HCT116 (cell line): ENCODE measurements at regions not wholly inside any gene's neighbourhood (a gene's known extent, or its start where the extent isn't known, plus 50 kb on each side); places are given as distances from the start of the nearest gene placed in this dataset.

Experiments
- ATAC-seq: fragments of 200-7000 bp; cut with Tn5 transposase; 2 replicates; pipeline ENCODE4 v1.9.1; 2020; ENCODE audit warnings: mild to moderate bottlenecking, moderate library complexity
- BruUV-seq: library from RNA; stranded (reverse); fragments of 400-500 nt; replicated peaks from 2 replicates; lab custom pipeline; 2021; lab: Mats Ljungman, UMichigan
- CTCF ChIA-PET: fragments of 300-600 bp; sonication (Branson Sonifier 250); formaldehyde crosslinking; loops from one replicate; lab custom pipeline; 2021; ENCODE audit warnings: antibody characterized with exemption; lab: Charles Lee
- POLR2A ChIA-PET: fragments of 300-600, 350-600 bp; sonication (Branson Sonifier 250); formaldehyde crosslinking; loops from one replicate; lab custom pipeline; 2021; ENCODE audit warnings: antibody characterized with exemption; lab: Charles Lee
- RAD21 ChIA-PET, 2 experiments: fragments of 300-600 bp; sonication (Branson Sonifier 250); formaldehyde crosslinking; loops; one replicate each; lab custom pipeline; 2023; ENCODE audit warnings: low total read pairs in 2 of 2; ENCODE audit not compliant: uncharacterized antibody in 2 of 2, unreplicated experiment in 2 of 2, low non-redundant PET in 1 of 2; lab: Charles Lee
- DNase-seq: peaks from one replicate; pipeline ENCODE4 v3.0.0-alpha.2; 2010; ENCODE audit warnings: low read depth, low spot score
- H2AFZ ChIP-seq: fragments of 200-600 bp; shearing (Covaris generic), sonication (generic); 2 replicates; pipeline ENCODE4 v1.6.1; 2017; ENCODE audit warnings: low read depth, mixed run types, mixed read lengths, antibody characterized with exemption, low read length; ENCODE audit not compliant: poor library complexity, severe bottlenecking
- H3K27ac ChIP-seq: 2 replicates; pipeline ENCODE4 v1.5.1; 2012; ENCODE audit warnings: low read depth, low read length
- H3K27me3 ChIP-seq: fragments of 200-600 bp; sonication (generic); 2 replicates; pipeline ENCODE4 v1.6.1; 2016; ENCODE audit warnings: mixed run types, low read length, mixed read lengths; ENCODE audit not compliant: insufficient read depth
- H3K36me3 ChIP-seq, 2 experiments: fragments of 200-500 bp in 1 of 2; fragments of 200-600 bp in 1 of 2; sonication (Bioruptor generic) in 1 of 2; sonication (generic) in 1 of 2; 2 replicates each; pipeline versions ENCODE4 v1.5.1 to v1.6.1; 2014 to 2016; ENCODE audit warnings: low read length in 2 of 2, inconsistent platforms in 1 of 2, mixed read lengths in 1 of 2, mixed run types in 1 of 2; ENCODE audit not compliant: insufficient read depth in 2 of 2, control insufficient read depth in 1 of 2
- H3K4me1 ChIP-seq, 2 experiments: fragments of 200-600 bp in 1 of 2; sonication (generic) in 1 of 2; 2 replicates each; pipeline versions ENCODE4 v1.5.1 to v1.6.1; 2012 to 2017; ENCODE audit warnings: low read length in 2 of 2, inconsistent platforms in 1 of 2, mild to moderate bottlenecking in 1 of 2, mixed read lengths in 1 of 2, mixed run types in 1 of 2, moderate library complexity in 1 of 2; ENCODE audit not compliant: insufficient read depth in 2 of 2, control insufficient read depth in 1 of 2
- H3K4me2 ChIP-seq: fragments of 200-600 bp; sonication (generic); 2 replicates; pipeline ENCODE4 v1.6.1; 2017; ENCODE audit warnings: mixed run types, low read length, mixed read lengths
- H3K4me3 ChIP-seq, 2 experiments: fragments of 200-600 bp in 1 of 2; sonication (generic) in 1 of 2; replicated peaks in 1 of 2; 2 replicates each; pipeline ENCODE4 v1.5.1; 2011 to 2016; ENCODE audit warnings: low read length in 2 of 2, control low read depth in 1 of 2, low read depth in 1 of 2, mild to moderate bottlenecking in 1 of 2, mixed read lengths in 1 of 2, mixed run types in 1 of 2
- H3K79me2 ChIP-seq: fragments of 200-600 bp; sonication (generic); 2 replicates; pipeline ENCODE4 v1.6.1; 2017; ENCODE audit warnings: mild to moderate bottlenecking, mixed run types, low read length, moderate library complexity, mixed read lengths; ENCODE audit not compliant: insufficient read depth
- H3K9ac ChIP-seq: fragments of 200-600 bp; sonication (generic); 2 replicates; pipeline ENCODE4 v1.6.1; 2016; ENCODE audit warnings: low read length, mixed read lengths
- H3K9me2 ChIP-seq: fragments of 200-600 bp; sonication (generic), shearing (Covaris generic); 2 replicates; pipeline ENCODE4 v1.6.1; 2017; ENCODE audit warnings: mixed run types, mild to moderate bottlenecking, moderate library complexity; ENCODE audit not compliant: insufficient read depth
- H3K9me3 ChIP-seq, 2 experiments: fragments of 200-500 bp in 1 of 2; fragments of 200-600 bp in 1 of 2; sonication (Bioruptor generic) in 1 of 2; sonication (generic) in 1 of 2; 2 replicates each; pipeline ENCODE4 v1.6.1; 2014 to 2017; ENCODE audit warnings: low read length in 2 of 2, mixed read lengths in 2 of 2, inconsistent platforms in 1 of 2, low read depth in 1 of 2, mild to moderate bottlenecking in 1 of 2, mixed run types in 1 of 2, moderate library complexity in 1 of 2; ENCODE audit not compliant: control insufficient read depth in 1 of 2, insufficient read depth in 1 of 2
- H4K20me1 ChIP-seq: fragments of 200-600 bp; sonication (generic), shearing (Covaris generic); 2 replicates; pipeline ENCODE4 v1.6.1; 2017; ENCODE audit warnings: mixed run types, mild to moderate bottlenecking, moderate library complexity; ENCODE audit not compliant: insufficient read depth
- CBX3 ChIP-seq: IDR thresholded peaks from 2 replicates; pipeline ENCODE4 v1.6.1; 2012; ENCODE audit warnings: low read depth
- ELF1 ChIP-seq: IDR thresholded peaks from 2 replicates; pipeline ENCODE4 v1.6.1; 2012; ENCODE audit warnings: low read depth, borderline replicate concordance
- EZH2phosphoT487 ChIP-seq: fragments of 200-600 bp; IDR thresholded peaks from 2 replicates; pipeline ENCODE4 v1.6.1; 2018; ENCODE audit warnings: antibody characterized with exemption, borderline replicate concordance
- POLR2A ChIP-seq: IDR thresholded peaks from 2 replicates; pipeline ENCODE4 v1.7.0; 2011; ENCODE audit warnings: borderline replicate concordance; ENCODE audit not compliant: insufficient read depth, insufficient read length; ENCODE audit errors: extremely low read depth
- POLR2AphosphoS5 ChIP-seq: IDR thresholded peaks from 2 replicates; pipeline ENCODE4 v1.6.1; 2011; ENCODE audit warnings: mild to moderate bottlenecking, low read depth, low read length, moderate library complexity
- ZNF274 ChIP-seq: fragments of 200-500 bp; sonication (Bioruptor generic); IDR thresholded peaks from 2 replicates; pipeline ENCODE4 v1.6.1; 2014; ENCODE audit warnings: mild to moderate bottlenecking, low read depth, low read length, inconsistent platforms
- intact Hi-C: fragments of 100-400 bp; cut with micrococcal nuclease; formaldehyde crosslinking; loops from 2 replicates; pipeline ENCODE4 v1.10.0; 2022
- TF ChIP-seq, protein P1 (sequence below): IDR thresholded peaks from 2 replicates; pipeline ENCODE4 v1.6.1; 2011; ENCODE audit warnings: mild to moderate bottlenecking, low read length, moderate library complexity; ENCODE audit not compliant: insufficient replicate concordance; ENCODE audit errors: extremely low read depth
- TF ChIP-seq, protein P2 (sequence below): IDR thresholded peaks from 2 replicates; pipeline ENCODE4 v1.6.1; 2012
- TF ChIP-seq, protein P3 (sequence below): IDR thresholded peaks from 2 replicates; pipeline ENCODE4 v1.6.1; 2012

DNA sequence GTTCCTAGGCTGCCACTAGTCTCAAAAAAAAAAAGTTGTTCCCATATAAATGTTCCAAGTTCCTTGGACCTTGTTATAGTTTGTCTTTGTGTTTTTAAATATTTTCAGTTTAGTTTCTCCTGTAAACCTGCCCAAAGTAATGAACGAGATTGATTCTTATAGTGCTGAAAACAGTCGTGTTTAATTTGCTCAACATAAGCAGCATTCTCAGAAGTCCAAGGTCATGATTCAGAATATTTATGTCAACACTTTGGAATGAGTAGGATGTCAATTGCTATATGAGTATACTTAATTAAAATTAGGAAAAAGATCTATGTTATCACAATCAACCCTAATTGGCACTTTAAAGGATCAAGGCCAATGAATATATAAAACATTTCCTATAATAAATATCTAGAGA is 510.9 kb downstream of the PPP4R3C start:
- no TSS peak for BruUV-seq
- ATAC-seq: no peak
- ChIA-PET RAD21 (no interaction called here), POLR2A (no interaction called here), CTCF (no interaction called here)
- H3K79me2 ChIP-seq: no peaks in the 10 kb centered on the region
- TF ChIP-seq CBX3 (no peak), EZH2phosphoT487 (no peak), POLR2A (no peak), ZNF274 (no peak), ELF1 (no peak), POLR2AphosphoS5 (no peak)
- TF ChIP-seq, protein P1, sequence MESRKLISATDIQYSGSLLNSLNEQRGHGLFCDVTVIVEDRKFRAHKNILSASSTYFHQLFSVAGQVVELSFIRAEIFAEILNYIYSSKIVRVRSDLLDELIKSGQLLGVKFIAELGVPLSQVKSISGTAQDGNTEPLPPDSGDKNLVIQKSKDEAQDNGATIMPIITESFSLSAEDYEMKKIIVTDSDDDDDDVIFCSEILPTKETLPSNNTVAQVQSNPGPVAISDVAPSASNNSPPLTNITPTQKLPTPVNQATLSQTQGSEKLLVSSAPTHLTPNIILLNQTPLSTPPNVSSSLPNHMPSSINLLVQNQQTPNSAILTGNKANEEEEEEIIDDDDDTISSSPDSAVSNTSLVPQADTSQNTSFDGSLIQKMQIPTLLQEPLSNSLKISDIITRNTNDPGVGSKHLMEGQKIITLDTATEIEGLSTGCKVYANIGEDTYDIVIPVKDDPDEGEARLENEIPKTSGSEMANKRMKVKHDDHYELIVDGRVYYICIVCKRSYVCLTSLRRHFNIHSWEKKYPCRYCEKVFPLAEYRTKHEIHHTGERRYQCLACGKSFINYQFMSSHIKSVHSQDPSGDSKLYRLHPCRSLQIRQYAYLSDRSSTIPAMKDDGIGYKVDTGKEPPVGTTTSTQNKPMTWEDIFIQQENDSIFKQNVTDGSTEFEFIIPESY: no peak
- TF ChIP-seq, protein P2, sequence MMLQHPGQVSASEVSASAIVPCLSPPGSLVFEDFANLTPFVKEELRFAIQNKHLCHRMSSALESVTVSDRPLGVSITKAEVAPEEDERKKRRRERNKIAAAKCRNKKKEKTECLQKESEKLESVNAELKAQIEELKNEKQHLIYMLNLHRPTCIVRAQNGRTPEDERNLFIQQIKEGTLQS: no peak
- TF ChIP-seq, protein P3, sequence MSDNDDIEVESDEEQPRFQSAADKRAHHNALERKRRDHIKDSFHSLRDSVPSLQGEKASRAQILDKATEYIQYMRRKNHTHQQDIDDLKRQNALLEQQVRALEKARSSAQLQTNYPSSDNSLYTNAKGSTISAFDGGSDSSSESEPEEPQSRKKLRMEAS: no peak
- no peaks in the 10 kb centered on the region for H3K9me2 ChIP-seq
- no peak overlapping the region for H3K9ac ChIP-seq
- no peak overlapping the region for H3K27ac ChIP-seq
- H4K20me1 ChIP-seq: no peaks in the 10 kb centered on the region
- intact Hi-C loops: no loop called here
- peak overlapping the region; percentile 7; the same call in 1 of the 2 replicates for H3K4me2 ChIP-seq
- no peak overlapping the region for H3K4me3 ChIP-seq
- H2AFZ ChIP-seq: no peak overlapping the region
- no peak for DNase-seq
- no peaks in the 10 kb centered on the region for H3K4me1 ChIP-seq
- no peaks in the 10 kb centered on the region for H3K9me3 ChIP-seq
- no peaks in the 10 kb centered on the region for H3K27me3 ChIP-seq
- H3K36me3 ChIP-seq: no peaks in the 10 kb centered on the region
